Heart left ventricle (tissue), 13 donors: ENCODE measurements at regions not wholly inside any gene's neighbourhood (a gene's known extent, or its start where the extent isn't known, plus 50 kb on each side); places are given as distances from the start of the nearest gene placed in this dataset.

Experiments used
- CTCF ChIP-seq, 12 donors: fragments of 200-600 bp; sonication (generic) in 4 of 12; IDR thresholded peaks; one replicate each; pipeline versions ENCODE4 v1.5.0 to v1.8.0; 2018 to 2022; ENCODE audit warnings: antibody characterized with exemption in 12 of 12, mild to moderate bottlenecking in 5 of 12
- POLR2A ChIP-seq, 2 donors: fragments of 450-650 bp; IDR thresholded peaks; one replicate each; pipeline ENCODE4 v1.6.1; 2017; ENCODE audit warnings: antibody characterized with exemption in 2 of 2, mild to moderate bottlenecking in 2 of 2, moderate library complexity in 2 of 2
- donor health status: ischemic (EF 13 %, LVEDD 7.1; RV severe dilation, severe dysfunction).
- donor health status: DM: no; HTN: yes; CAD: no.
- donor health status: DM: no; HTN: no; CAD: no.
- donor health status: ischemic (EF 25% LVEDD 6.9; RV normal size, moderate dysfunction).
- donor health status: ischemic (EF 25% LVEDD 5.7; RV mildly dilated, moderate dysfunction).
- donor health status: ischemic (EF 35%, LVEDD 5.7; RV mildly dilated, moderate dysfunction).
- donor health status: nonischemic (EF 11% LVEDD 7.7; RV severe dilation, severe dysfunction).
- donor health status: DM: yes; HTN: yes; CAD: no.
- donor health status: PGD.
- donor health status: ischemic (EF 29% LVEDD 5.4; RV normal size, mild dysfunction).
- donor health status: nonischemic (EF 23%, LVEDD 6.1; RV moderate dilation, normal function).

DNA sequence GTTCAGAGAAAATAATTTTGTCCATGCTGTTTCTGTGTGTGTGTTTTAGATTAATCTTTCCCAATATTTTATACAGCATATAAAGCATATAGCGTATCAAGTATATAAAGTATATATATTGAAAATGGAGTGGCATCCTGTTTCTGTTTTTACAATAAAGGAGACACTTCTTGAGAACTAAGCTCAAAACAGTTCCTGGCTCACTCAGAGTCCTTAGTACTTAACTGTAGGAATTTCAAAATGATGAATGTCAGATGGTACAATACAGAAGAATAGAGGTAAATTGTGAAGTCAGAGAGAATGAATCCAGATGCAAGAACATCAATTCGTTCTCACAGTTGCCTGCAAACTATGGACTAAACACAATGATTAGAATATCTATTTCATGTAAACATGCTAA, 68.7 kb upstream of the TAS2R1 start:
- no peak for TF ChIP-seq CTCF (IDR thresholded peaks at IDR 0.05)
- TF ChIP-seq POLR2A (IDR thresholded peaks at IDR 0.05) = no peak
